SH-SY5Y (cell line): ENCODE measurements at regions not wholly inside any gene's neighbourhood (a gene's known extent, or its start where the extent isn't known, plus 50 kb on each side); places are given as distances from the start of the nearest gene placed in this dataset.
A peak's percentile ranks its signal among the peaks of the same experiment; 100 is the strongest.

Source experiments
- GATA2 ChIP-seq: IDR thresholded peaks from 2 replicates; pipeline ENCODE4 v1.6.1; 2011; ENCODE audit warnings: mild to moderate bottlenecking, low read depth, low read length
- GATA3 ChIP-seq: IDR thresholded peaks from 2 replicates; pipeline ENCODE4 v1.6.1; 2011; ENCODE audit warnings: low read depth, mild to moderate bottlenecking, low read length, moderate library complexity

DNA sequence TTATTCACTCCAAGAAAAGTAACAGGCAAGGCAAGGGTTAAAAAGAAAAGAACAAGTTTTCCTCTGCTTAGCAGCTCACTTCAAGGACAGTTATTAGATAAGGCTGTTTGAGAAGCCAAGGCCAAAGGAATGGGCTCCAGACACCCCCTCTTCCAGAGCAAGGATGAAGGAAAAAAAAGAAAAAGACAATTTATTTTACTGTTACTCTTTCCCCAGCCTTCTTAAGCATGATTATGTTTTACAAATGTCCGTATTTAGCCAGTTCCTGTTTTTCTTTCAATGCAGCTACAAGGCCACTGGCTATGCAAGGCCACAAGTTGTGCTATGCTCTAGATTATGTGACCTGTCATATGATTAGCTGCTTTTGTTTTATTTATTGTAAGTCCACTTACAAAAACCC is 106.5 kb upstream of the SIMC1 start:
- TF ChIP-seq GATA2 (no peak), GATA3 (no peak)

DNA sequence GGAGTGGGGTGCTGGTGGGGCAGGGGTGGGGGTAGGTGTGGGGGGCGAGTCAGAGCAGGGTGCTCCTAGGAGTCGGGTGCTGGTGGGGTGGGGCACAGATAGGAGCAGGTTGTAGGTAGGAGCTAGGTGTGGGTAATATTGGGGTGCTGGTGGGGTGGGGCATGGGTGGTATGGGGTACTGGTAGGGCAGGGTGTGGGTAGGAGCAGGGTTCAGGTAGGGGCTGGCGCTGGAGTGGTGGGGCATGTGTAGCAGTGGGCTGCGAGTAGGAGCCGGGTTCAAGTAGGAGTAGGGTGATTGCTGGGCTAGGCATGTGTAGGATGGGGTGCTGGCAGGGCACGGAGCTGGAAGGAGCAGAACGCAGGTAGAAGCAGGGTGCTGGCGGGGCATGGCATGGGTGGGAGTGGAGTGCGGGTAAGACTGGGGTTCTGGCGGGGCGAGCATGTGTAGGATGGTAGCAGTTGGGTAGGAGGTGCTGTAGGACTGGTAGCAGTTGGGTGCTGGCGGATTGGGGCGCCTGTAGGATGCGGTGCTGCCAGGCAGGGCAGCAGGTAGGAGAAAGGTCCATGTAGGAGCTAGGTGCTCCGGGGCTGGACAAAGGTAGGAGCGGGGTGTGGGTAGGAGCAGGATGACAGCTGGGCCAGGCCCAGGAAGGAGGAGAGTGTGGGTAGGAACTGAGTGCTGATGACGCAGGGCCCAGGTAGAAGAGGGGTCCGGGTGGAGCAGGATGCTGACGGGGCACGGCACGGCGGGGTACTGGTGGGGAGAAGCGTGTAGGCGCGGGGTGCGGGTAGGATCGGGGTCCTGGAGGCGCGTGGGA is 105.5 kb upstream of the SIMC1 start:
- no peak for TF ChIP-seq GATA2
- no peak for TF ChIP-seq GATA3

DNA sequence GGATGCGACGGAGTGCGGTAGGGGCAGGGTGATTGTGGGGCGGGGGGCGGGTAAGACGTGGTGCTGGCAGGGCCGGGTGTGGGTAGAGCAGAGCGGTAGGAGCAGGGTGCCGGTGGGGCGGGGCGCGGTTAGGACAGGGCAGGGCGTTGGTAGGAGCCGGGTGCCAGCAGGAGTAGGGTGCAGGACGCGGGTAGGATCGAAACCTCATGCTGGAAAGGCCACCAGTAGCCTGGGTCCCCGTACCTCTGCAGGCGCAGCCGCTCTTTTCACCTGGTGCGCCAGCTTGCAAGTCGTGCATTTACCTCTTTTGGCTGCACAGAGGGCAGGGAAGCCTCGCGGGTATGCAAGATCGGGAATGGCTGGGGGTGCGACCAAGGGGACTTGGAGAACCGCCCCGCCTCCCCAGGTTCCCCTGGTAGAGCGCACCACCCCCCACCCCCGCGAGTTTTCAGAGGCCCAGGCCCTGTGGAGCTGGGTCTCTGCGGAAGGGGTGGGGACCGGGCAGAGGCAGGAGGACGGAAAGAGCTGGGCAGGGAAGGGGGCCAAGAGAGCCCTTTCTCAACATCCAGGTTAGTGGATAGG is 104.8 kb upstream of the SIMC1 start:
- TF ChIP-seq GATA2 (no peak), GATA3 (no peak)

DNA sequence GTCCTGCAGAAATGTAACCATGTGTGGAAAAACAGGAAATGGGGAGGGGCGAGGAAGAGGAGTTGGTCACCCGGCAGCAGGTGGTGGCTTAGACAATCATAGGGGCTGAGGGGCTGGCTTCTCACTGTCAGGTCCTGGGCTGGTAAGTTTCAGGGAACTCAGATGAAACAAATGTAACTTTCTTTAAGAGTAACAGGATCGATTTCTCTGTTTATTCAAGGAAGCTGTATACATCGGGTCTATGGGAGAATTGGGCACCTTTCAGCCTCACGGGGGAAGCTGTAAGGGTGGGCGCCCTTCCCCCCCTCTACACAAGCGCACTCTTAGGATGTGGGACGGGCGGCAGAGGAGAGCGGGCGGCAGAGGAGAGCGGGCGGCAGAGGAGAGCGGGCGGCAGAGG is 104.3 kb upstream of the SIMC1 start:
- TF ChIP-seq GATA2 (no peak), GATA3 (no peak)

DNA sequence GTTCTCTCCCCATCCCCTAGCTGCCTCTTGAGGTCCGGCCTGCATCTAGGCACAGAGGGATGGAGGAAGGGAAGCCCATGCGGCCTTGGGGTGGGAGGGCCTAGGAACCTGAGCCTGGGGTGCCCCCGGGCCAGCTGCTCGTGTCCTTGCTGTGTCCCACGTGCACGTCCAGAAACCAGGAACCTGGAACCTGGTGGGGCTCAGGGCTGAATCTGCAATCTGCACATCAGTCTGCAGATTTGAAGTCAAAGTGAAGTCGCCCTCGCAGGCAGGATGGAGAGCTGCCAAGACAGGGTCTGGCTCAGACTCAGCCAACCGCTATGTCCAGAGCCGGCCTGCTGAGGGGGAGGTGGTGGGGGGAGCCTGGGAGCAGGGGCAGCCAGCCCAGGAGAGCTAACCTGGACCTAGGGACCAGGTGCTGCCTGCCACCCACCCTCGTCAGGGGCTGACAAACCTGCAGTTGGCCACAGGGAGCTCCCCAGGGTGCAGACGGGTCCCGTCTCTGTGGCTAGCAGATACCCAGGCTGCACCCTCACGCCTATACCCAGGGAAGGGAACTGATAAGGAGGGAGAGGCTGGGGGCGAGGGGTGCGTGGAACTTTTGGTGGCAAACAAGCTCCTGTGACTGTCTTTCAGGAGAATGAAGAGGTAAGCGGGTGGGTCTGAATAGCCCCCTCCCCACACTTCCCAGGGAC is 103.5 kb upstream of the SIMC1 start:
- no peak for TF ChIP-seq GATA3
- peak; percentile 85 for TF ChIP-seq GATA2

DNA sequence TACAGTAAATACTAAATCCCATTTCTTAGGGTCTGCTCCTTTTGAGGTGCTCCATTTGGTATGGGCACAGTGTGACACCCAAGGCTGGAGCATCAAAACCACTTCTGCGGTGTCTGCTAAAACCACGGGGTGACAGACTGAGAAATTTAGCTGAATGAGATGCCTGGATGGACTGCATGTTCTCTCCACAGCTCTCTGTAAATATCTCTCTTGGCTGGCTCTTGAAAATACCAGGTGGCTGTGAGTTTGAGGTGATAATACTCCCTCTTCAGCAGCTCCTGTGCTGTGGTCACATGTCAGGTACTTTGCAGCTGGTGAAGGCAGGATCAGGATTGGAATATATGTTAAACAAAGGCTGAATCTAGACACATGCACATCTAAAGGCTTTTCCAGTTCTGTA is 93.7 kb upstream of the SIMC1 start:
- TF ChIP-seq GATA2 (no peak), GATA3 (no peak)

DNA sequence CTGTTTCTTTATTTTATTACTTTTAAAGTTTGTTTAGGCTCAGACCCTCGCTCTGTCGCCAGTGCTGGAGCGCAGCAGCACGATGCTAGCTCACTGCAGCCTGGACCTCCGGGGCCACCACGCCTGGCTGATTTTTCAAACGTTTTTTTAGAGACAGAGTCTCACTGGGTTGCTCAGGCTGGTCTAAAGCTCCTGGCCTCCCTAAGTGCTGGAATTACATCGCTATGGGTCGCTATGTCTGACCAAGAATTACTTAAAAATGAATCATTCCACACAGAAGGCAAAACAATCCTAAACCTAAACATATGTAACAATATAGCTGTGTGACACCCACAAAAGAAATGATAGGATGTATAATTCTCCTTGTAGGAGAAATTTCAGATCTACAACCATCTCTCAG is 86.9 kb upstream of the SIMC1 start:
- no peak for TF ChIP-seq GATA2
- no peak for TF ChIP-seq GATA3

DNA sequence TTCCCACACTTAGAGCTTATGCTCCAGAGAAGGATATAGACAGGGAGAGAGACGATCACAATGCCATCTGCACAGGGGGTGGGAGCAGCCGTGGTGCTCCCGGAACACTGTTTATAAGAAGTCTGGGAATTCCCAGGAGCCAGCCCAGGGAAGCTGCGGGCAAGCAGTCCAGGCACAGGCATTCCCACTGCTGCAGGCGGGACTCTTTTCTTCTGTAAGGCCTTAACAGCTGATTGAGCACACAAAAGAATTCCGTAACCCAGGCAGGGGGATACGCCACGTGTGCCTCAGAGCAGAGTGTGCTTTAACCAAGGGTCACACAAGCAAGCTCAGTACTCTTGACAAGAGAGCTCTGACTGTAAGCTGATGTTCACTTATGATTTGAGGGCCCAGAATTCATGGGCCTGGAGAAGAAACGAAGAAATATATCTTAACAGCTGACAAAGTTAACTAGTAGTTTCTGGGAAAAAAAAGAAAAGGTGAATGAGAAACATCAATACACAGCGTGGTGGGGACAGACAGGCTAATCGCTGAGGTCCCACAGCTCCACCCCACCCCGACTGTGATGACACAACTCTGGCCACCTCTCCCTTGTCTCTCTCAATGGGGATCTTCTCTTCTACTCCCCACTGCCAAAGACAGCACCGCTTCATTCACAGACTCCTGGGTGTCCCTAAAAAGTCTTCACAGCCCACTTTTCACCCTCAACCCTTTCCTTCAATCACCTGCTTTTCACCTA is 85.9 kb upstream of the SIMC1 start:
- TF ChIP-seq GATA3 (no peak), GATA2 (no peak)

DNA sequence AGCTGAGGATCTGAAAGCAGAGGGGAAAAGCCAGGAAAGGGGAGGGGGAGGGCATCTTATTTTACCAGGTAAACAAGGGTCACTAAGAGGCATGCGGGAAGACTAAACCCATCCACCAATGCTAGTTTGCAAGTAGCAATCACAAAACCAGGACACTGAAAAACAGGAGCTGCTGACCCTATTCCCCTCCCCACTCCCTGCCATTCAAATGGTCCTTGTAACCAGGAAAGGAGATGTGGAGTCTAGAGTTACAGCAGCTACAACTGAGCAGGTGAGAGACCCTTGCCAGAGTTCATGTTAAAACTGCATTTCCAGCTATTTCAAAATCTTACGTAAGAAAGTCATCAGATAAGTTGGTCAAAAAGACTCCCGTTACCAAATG is 85.3 kb upstream of the SIMC1 start:
- TF ChIP-seq GATA2 (no peak), GATA3 (no peak)

DNA sequence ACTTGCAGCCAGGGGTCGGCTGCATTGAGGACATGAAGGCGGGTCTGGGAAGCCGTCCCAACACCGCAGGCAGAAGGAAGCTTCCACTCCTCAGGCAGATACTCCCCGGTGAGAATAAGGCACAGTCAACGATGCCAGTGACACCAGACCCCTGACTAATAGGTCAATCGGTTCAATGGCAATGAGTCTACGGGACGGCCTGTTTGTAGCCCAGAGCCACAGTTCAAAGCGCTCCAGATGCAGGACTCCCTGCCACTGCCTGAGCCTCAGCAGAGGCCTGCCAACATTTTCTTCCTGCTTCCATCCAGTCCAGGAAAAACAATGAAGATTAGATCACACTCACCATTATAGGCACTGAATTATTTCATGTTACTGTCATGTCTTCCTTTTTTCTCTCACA is 84.5 kb upstream of the SIMC1 start:
- TF ChIP-seq GATA2: peak; percentile 55; the same call in 1 of the 2 replicates
- TF ChIP-seq GATA3: no peak

DNA sequence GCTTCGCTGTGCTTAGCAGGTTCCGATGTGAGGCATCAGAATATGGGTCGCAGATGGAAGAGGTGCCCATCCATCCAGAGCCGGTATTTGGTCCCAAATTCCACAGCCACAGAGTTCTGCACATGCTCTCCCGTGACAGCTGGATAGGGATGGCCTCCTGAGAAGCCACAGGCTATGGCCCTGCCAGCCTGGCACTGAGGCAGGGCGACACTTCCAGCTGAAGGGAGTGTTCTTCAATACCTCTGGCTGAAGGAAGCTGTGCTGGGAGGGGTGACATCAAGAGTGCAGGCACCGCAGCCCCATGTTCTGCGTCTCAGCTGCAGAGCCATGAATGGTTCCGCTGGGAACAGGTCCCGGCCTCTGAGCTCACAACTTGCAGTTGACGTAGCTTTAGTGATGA is 83.4 kb upstream of the SIMC1 start:
- TF ChIP-seq GATA3: no peak
- TF ChIP-seq GATA2: no peak

DNA sequence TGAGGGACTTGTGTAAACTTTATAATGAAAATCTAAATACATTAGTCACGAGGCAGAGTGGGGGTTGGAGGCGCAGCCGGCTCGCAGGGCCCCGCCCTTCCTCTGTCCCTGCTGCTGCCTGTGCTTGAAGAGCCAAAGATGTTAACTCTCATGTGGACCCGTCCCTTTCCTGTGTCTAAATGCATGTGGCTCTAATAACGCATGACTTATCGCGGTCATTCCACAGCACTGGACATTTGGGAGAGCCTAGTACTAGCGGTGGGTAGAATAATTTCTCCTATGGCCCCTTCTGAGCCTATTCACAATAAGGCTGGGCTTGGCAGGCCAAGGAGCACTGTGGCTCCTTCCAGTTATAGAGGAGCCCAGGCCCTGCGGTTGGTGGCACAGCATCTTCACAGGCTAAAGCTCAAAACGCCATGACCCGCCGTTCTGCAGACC is 82.3 kb upstream of the SIMC1 start:
- no peak for TF ChIP-seq GATA3

DNA sequence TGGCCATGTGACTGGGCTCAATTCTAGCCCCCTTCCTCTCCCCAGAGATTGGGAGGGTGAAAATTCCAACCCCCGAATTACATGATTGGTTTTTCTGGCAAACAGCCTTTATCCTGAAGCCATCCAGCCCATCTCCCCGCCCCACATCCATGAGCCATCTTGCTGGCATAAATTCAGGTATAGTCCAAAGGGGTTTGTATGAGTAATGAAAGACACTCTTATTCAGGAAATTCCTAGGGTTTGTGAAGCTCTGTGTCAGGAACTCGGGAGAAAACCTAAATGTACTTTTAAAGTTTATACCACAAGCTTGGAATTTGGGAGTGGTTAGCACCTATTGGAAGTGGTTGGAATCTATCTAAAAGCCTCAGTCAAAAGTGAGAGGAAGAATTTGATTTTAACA is 80.6 kb upstream of the SIMC1 start:
- TF ChIP-seq GATA2 (no peak), GATA3 (no peak)

DNA sequence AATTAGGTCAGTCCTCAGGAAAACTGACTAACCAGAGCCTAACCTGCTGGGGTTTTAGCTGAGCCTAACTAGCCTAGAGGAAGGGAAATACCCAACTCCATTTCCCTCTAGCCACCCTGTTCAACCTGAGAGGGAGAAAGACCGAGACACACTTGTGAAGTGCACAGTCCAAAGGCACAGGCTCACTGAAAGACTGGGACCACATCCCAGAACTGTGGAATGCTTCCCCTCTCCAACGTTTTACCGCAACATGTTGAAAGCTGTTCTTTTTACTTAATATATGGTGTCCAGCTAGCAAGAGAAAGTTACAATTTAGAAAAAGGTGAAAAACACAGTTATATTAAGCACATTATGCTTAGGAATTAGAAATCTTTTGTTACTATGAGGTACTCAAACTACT is 76.8 kb upstream of the SIMC1 start:
- TF ChIP-seq GATA2: no peak
- no peak for TF ChIP-seq GATA3

DNA sequence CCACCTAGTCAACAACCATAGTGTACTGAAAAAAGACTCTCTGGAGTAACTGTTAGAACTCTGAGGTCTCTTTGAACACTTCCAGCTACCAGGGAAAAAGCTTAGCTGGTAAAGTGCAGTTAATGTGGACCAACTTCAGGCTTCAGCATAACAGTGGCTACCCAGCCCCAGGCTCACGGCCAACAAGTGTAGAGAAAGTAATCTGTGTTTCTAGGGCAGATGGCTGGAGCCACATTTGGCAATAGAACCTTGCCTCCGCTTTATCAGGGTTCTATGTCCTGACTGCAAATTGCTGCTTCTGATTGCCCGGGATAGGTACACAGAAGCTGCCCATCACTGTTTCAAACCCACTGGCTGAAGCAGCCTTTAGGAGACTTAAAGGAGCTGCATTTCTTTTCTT is 76.0 kb upstream of the SIMC1 start:
- no peak for TF ChIP-seq GATA2
- no peak for TF ChIP-seq GATA3
